H1 (cell line): ENCODE measurements at regions not wholly inside any gene's neighbourhood (a gene's known extent, or its start where the extent isn't known, plus 50 kb on each side); places are given as distances from the start of the nearest gene placed in this dataset.

Experiments used
- CTCF ChIA-PET: fragments of 300-600 bp; sonication (Branson Sonifier 250); formaldehyde crosslinking; loops from one replicate; lab custom pipeline; 2021; ENCODE audit not compliant: partially characterized antibody; lab: Charles Lee
- POLR2A ChIA-PET: fragments of 300-600 bp; sonication (Branson Sonifier 250); formaldehyde crosslinking; loops from one replicate; lab custom pipeline; 2021; ENCODE audit warnings: inconsistent platforms; ENCODE audit not compliant: partially characterized antibody; lab: Charles Lee
- DNase-seq, 2 experiments: peaks; one replicate each; pipeline versions ENCODE4 v3.0.0 to v3.0.0-alpha.2; 2010 to 2022; ENCODE audit warnings: low spot score in 2 of 2, low read depth in 1 of 2, mixed read lengths in 1 of 2
- FAIRE-seq: peaks from 2 replicates; lab custom pipeline; 2011; peaks lifted over from hg19 to GRCh38; lab: Jason Lieb, UNC
- H2AFZ ChIP-seq: 2 replicates; pipeline ENCODE4 v1.8.1; 2012; ENCODE audit warnings: low read length, inconsistent platforms
- H2AK5ac ChIP-seq: 2 replicates; pipeline ENCODE4 v1.6.1; 2013; ENCODE audit warnings: low read depth, low read length
- H2BK120ac ChIP-seq: replicated peaks from 2 replicates; pipeline ENCODE3; 2013; ENCODE audit warnings: low read depth, low read length, inconsistent platforms
- H2BK12ac ChIP-seq: 2 replicates; pipeline ENCODE4 v1.6.1; 2013; ENCODE audit warnings: low read depth, low read length
- H2BK15ac ChIP-seq: 2 replicates; pipeline ENCODE4 v1.6.1; 2013; ENCODE audit warnings: low read length
- H2BK20ac ChIP-seq: 2 replicates; pipeline ENCODE4 v1.6.1; 2013; ENCODE audit warnings: low read length
- H2BK5ac ChIP-seq: 2 replicates; pipeline ENCODE4 v1.6.1; 2013; ENCODE audit warnings: low read depth, low read length
- H3K14ac ChIP-seq: 2 replicates; pipeline ENCODE4 v1.6.1; 2013; ENCODE audit warnings: inconsistent platforms; ENCODE audit not compliant: insufficient read length
- H3K18ac ChIP-seq: 2 replicates; pipeline ENCODE4 v1.6.1; 2013; ENCODE audit warnings: low read length; ENCODE audit errors: extremely low read depth
- H3K23ac ChIP-seq: 2 replicates; pipeline ENCODE4 v1.6.1; 2013; ENCODE audit warnings: inconsistent platforms; ENCODE audit not compliant: insufficient read length
- H3K23me2 ChIP-seq: 2 replicates; pipeline ENCODE4 v1.6.1; 2013; ENCODE audit warnings: low read depth, low read length
- H3K27ac ChIP-seq: 2 replicates; pipeline ENCODE4 v1.6.1; 2011; ENCODE audit warnings: low read depth, low read length, inconsistent platforms
- H3K27me3 ChIP-seq, 4 experiments: replicated peaks in 1 of 4; 1 replicate in 1 of 4; 2 replicates in 3 of 4; pipeline versions ENCODE4 v1.6.1 to v1.8.1; 2011 to 2013; ENCODE audit warnings: low read length in 3 of 4, mild to moderate bottlenecking in 3 of 4, inconsistent platforms in 2 of 4, mixed read lengths in 2 of 4, moderate library complexity in 1 of 4; ENCODE audit not compliant: control insufficient read depth in 3 of 4, insufficient read depth in 3 of 4; ENCODE audit errors: extremely low read depth in 1 of 4
- H3K36me3 ChIP-seq, 4 experiments: 2 replicates each; pipeline versions ENCODE4 v1.6.1 to v1.8.1; 2011 to 2013; ENCODE audit warnings: mild to moderate bottlenecking in 4 of 4, low read length in 3 of 4, moderate library complexity in 2 of 4, control low read depth in 1 of 4, inconsistent platforms in 1 of 4; ENCODE audit not compliant: insufficient read depth in 4 of 4, control insufficient read depth in 2 of 4
- H3K4ac ChIP-seq: replicated peaks from 2 replicates; pipeline ENCODE3; 2013; ENCODE audit warnings: low read length, low read depth, mixed read lengths, inconsistent platforms; ENCODE audit not compliant: insufficient read length
- H3K4me1 ChIP-seq, 4 experiments: replicated peaks in 1 of 4; 1 replicate in 1 of 4; 2 replicates in 3 of 4; pipeline versions ENCODE4 v1.6.1 to v1.8.1; 2011 to 2013; ENCODE audit warnings: low read length in 3 of 4, inconsistent platforms in 2 of 4, mixed read lengths in 1 of 4; ENCODE audit not compliant: insufficient read depth in 4 of 4, control insufficient read depth in 3 of 4
- H3K4me2 ChIP-seq, 2 experiments: 2 replicates each; pipeline versions ENCODE4 v1.6.1 to v1.8.1; 2011 to 2013; ENCODE audit warnings: low read depth in 2 of 2, low read length in 2 of 2, control low read depth in 1 of 2, inconsistent platforms in 1 of 2, mild to moderate bottlenecking in 1 of 2; ENCODE audit not compliant: insufficient read depth in 1 of 2
- H3K4me3 ChIP-seq, 4 experiments: fragments of 200-600, 300-600 bp in 1 of 4; sonication (generic), shearing (Covaris generic), sonication (Bioruptor Twin) in 1 of 4; 2 replicates each; pipeline versions ENCODE4 v1.5.1 to v1.8.1; 2011 to 2016; ENCODE audit warnings: low read length in 4 of 4, low read depth in 3 of 4, control low read depth in 2 of 4, inconsistent platforms in 2 of 4, mild to moderate bottlenecking in 2 of 4, mixed read lengths in 1 of 4, moderate library complexity in 1 of 4; ENCODE audit not compliant: insufficient read depth in 2 of 4; ENCODE audit errors: extremely low read depth in 1 of 4
- H3K56ac ChIP-seq: replicated peaks from 2 replicates; pipeline ENCODE3; 2013; ENCODE audit warnings: low read depth, mild to moderate bottlenecking, mixed read lengths, low read length, inconsistent platforms; ENCODE audit not compliant: insufficient read length
- H3K79me1 ChIP-seq: 2 replicates; pipeline ENCODE4 v1.6.1; 2013; ENCODE audit warnings: low read depth, low read length, control low read depth
- H3K79me2 ChIP-seq, 2 experiments: 2 replicates each; pipeline versions ENCODE4 v1.6.1 to v1.8.1; 2012 to 2013; ENCODE audit warnings: low read length in 2 of 2, mild to moderate bottlenecking in 2 of 2, inconsistent platforms in 1 of 2; ENCODE audit not compliant: insufficient read depth in 2 of 2, control insufficient read depth in 1 of 2
- H3K9ac ChIP-seq, 4 experiments: replicated peaks in 1 of 4; 1 replicate in 1 of 4; 2 replicates in 3 of 4; pipeline versions ENCODE4 v1.6.1 to v1.8.1; 2011 to 2013; ENCODE audit warnings: low read depth in 3 of 4, low read length in 3 of 4, control low read depth in 2 of 4, mild to moderate bottlenecking in 2 of 4, moderate library complexity in 2 of 4, inconsistent platforms in 1 of 4; ENCODE audit errors: extremely low read depth in 1 of 4
- H3K9me3 ChIP-seq, 2 experiments: 2 replicates each; pipeline versions ENCODE4 v1.6.1 to v1.8.1; 2012 to 2013; ENCODE audit warnings: mild to moderate bottlenecking in 2 of 2, moderate library complexity in 2 of 2, control low read depth in 1 of 2, inconsistent platforms in 1 of 2, low read depth in 1 of 2, low read length in 1 of 2, mixed read lengths in 1 of 2; ENCODE audit not compliant: insufficient read depth in 2 of 2
- H4K20me1 ChIP-seq, 2 experiments: replicated peaks in 1 of 2; 2 replicates each; pipeline versions ENCODE3 to v1.8.1; 2011 to 2013; ENCODE audit warnings: inconsistent platforms in 2 of 2, low read length in 2 of 2, mild to moderate bottlenecking in 1 of 2; ENCODE audit not compliant: insufficient read depth in 2 of 2, control insufficient read depth in 1 of 2
- H4K5ac ChIP-seq: 2 replicates; pipeline ENCODE4 v1.6.1; 2013; ENCODE audit warnings: low read length, low read depth, mixed read lengths, inconsistent platforms; ENCODE audit not compliant: insufficient read length
- H4K8ac ChIP-seq: 2 replicates; pipeline ENCODE4 v1.8.0; 2013; ENCODE audit warnings: mild to moderate bottlenecking, moderate library complexity, low read length, inconsistent platforms; ENCODE audit not compliant: insufficient read depth; ENCODE audit errors: extremely low read depth
- H4K91ac ChIP-seq: replicated peaks from 2 replicates; pipeline ENCODE3; 2013; ENCODE audit warnings: low read length, mixed read lengths, inconsistent platforms; ENCODE audit not compliant: insufficient read length
- BACH1 ChIP-seq: IDR thresholded peaks from 2 replicates; pipeline ENCODE4 v1.6.1; 2012; ENCODE audit warnings: low read length, improper control_type of control experiment
- CHD1 ChIP-seq: IDR thresholded peaks from 2 replicates; pipeline ENCODE4 v1.6.1; 2012; ENCODE audit warnings: low read depth, low read length, improper control_type of control experiment
- CREB1 ChIP-seq: IDR thresholded peaks from 2 replicates; pipeline ENCODE4 v1.6.1; 2012; ENCODE audit warnings: inconsistent platforms
- JUND ChIP-seq: IDR thresholded peaks from 2 replicates; pipeline ENCODE4 v1.6.1; 2011; ENCODE audit warnings: mild to moderate bottlenecking, improper control_type of control experiment, low read length
- NRF1 ChIP-seq: IDR thresholded peaks from 2 replicates; pipeline ENCODE4 v1.6.1; 2011; ENCODE audit warnings: mild to moderate bottlenecking, low read depth, low read length, improper control_type of control experiment
- SP1 ChIP-seq: IDR thresholded peaks from 2 replicates; pipeline ENCODE4 v1.6.1; 2011; ENCODE audit warnings: low read depth, low read length
- TEAD4 ChIP-seq: IDR thresholded peaks from 2 replicates; pipeline ENCODE4 v1.6.1; 2012; ENCODE audit warnings: low read depth, low read length, inconsistent platforms, mixed read lengths
- WGBS, 2 experiments: shearing (Covaris generic) in 1 of 2; methylation state at CpG; one replicate each; pipeline versions ENCODE4 v1.1.6 to v1.1.7; 2013 to 2015; ENCODE audit warnings: low lambda C conversion rate in 2 of 2, mixed read lengths in 2 of 2, inconsistent platforms in 1 of 2, low coverage in 1 of 2, missing lambda C conversion rate in 1 of 2; ENCODE audit not compliant: insufficient replicate concordance in 2 of 2, insufficient coverage in 1 of 2, insufficient read length in 1 of 2; ENCODE audit errors: extremely low coverage in 1 of 2, missing lambda C conversion rate in 1 of 2; 5-methylcytosine and 5-hydroxymethylcytosine counted together

- H4K5ac ChIP-seq: no peak overlapping the region
- H2BK20ac ChIP-seq: peak overlapping the region; percentile 87; the same call in 1 of the 2 replicates
- no peak overlapping the region for H4K8ac ChIP-seq
- H2AK5ac ChIP-seq: no peak overlapping the region; the same call in 1 of the 2 replicates
- CTCF ChIA-PET: interaction anchor here (1.2 to 1.6 kb wide), 2 partner anchors 12 to 60 kb away, joined by 3 read pairs; no protein-coding TSS in a partner anchor
- H3K4ac ChIP-seq: peak overlapping the region; percentile 48
- H3K79me1 ChIP-seq: no peaks in the 10 kb centered on the region
- TF ChIP-seq JUND: no peak
- 0 out of 2 replicates have a peak, but pooled peaks have one; percentile 32 for TF ChIP-seq TEAD4
- no peak for TF ChIP-seq CHD1
- no peak for TF ChIP-seq NRF1
- TF ChIP-seq CREB1: no peak
- no peak for TF ChIP-seq BACH1
- TF ChIP-seq SP1: 0 out of 2 replicates have a peak, but pooled peaks have one; percentile 23
- TF ChIP-seq, all 59 proteins: peak for 2
- no peak overlapping the region for H2AFZ ChIP-seq
- no peak overlapping the region for H3K23ac ChIP-seq
- no peaks in the 10 kb centered on the region for H3K27me3 ChIP-seq
- H2BK5ac ChIP-seq: peak overlapping the region; percentile 83; the same call in 1 of the 2 replicates
- peak overlapping the region; percentile 59 for H2BK120ac ChIP-seq
- peaks cover 4 to 14% (median 10%) of the 10 kb centered on the region in 4 experiments; a peak in 6 of 7 replicates for H3K4me1 ChIP-seq
- H4K20me1 ChIP-seq: no peaks in the 10 kb centered on the region
- H3K79me2 ChIP-seq: no peaks in the 10 kb centered on the region
- DNase-seq: no peak
- no peak overlapping the region for H3K56ac ChIP-seq
- H3K14ac ChIP-seq: no peak overlapping the region
- no peaks in the 10 kb centered on the region for H3K36me3 ChIP-seq
- WGBS, 2 experiments: 59% methylated on average over 5 of the region's 5 CpGs; no CpG with 5 or more reads in 1 of the 2 experiments
- H3K4me2 ChIP-seq: peak overlapping the region; percentile 23 to 49
- peak overlapping the region in 1 of 4 experiments; percentile 28; a peak in 1 of 8 replicates for H3K4me3 ChIP-seq
- peak overlapping the region; percentile 82; the same call in 1 of the 2 replicates for H2BK12ac ChIP-seq
- POLR2A ChIA-PET: interaction anchor here (0.6 to 1.7 kb wide), 2 partner anchors 19 to 36 kb away, joined by 3 read pairs; no protein-coding TSS in a partner anchor
- H3K23me2 ChIP-seq: no peaks in the 10 kb centered on the region
- H3K27ac ChIP-seq: no peak overlapping the region
- no peaks in the 10 kb centered on the region for H3K9me3 ChIP-seq
- H2BK15ac ChIP-seq: no peak overlapping the region
- H3K9ac ChIP-seq: no peak overlapping the region
- H4K91ac ChIP-seq: peak overlapping the region; percentile 78
- FAIRE-seq: no peak
- no peak overlapping the region for H3K18ac ChIP-seq
These were observed 386.5 kb downstream of the GRIN2B start for GRCh38 chr12:13594731-13595514.
